Heart left ventricle (tissue), 13 donors: ENCODE measurements at regions not wholly inside any gene's neighbourhood (a gene's known extent, or its start where the extent isn't known, plus 50 kb on each side); places are given as distances from the start of the nearest gene placed in this dataset.
"Not testable (repeated sequence)": the region's sequence is repeated elsewhere in the genome, so short reads cannot be mapped to it uniquely, and the experiment has no call there.

ENCODE experiments used
- POLR2A ChIP-seq, 2 donors: fragments of 450-650 bp; IDR thresholded peaks; one replicate each; pipeline ENCODE4 v1.6.1; 2017; ENCODE audit warnings: antibody characterized with exemption in 2 of 2, mild to moderate bottlenecking in 2 of 2, moderate library complexity in 2 of 2
- TF ChIP-seq, protein P1 (sequence below), 12 donors: fragments of 200-600 bp; sonication (generic) in 4 of 12; IDR thresholded peaks; one replicate each; pipeline versions ENCODE4 v1.5.0 to v1.8.0; 2018 to 2022; ENCODE audit warnings: antibody characterized with exemption in 12 of 12, mild to moderate bottlenecking in 5 of 12
- donor health status: ischemic (EF 13 %, LVEDD 7.1; RV severe dilation, severe dysfunction).
- donor health status: DM: no; HTN: yes; CAD: no.
- donor health status: DM: no; HTN: no; CAD: no.
- donor health status: ischemic (EF 25% LVEDD 6.9; RV normal size, moderate dysfunction).
- donor health status: ischemic (EF 25% LVEDD 5.7; RV mildly dilated, moderate dysfunction).
- donor health status: ischemic (EF 35%, LVEDD 5.7; RV mildly dilated, moderate dysfunction).
- donor health status: nonischemic (EF 11% LVEDD 7.7; RV severe dilation, severe dysfunction).
- donor health status: DM: yes; HTN: yes; CAD: no.
- donor health status: PGD.
- donor health status: ischemic (EF 29% LVEDD 5.4; RV normal size, mild dysfunction).
- donor health status: nonischemic (EF 23%, LVEDD 6.1; RV moderate dilation, normal function).

DNA sequence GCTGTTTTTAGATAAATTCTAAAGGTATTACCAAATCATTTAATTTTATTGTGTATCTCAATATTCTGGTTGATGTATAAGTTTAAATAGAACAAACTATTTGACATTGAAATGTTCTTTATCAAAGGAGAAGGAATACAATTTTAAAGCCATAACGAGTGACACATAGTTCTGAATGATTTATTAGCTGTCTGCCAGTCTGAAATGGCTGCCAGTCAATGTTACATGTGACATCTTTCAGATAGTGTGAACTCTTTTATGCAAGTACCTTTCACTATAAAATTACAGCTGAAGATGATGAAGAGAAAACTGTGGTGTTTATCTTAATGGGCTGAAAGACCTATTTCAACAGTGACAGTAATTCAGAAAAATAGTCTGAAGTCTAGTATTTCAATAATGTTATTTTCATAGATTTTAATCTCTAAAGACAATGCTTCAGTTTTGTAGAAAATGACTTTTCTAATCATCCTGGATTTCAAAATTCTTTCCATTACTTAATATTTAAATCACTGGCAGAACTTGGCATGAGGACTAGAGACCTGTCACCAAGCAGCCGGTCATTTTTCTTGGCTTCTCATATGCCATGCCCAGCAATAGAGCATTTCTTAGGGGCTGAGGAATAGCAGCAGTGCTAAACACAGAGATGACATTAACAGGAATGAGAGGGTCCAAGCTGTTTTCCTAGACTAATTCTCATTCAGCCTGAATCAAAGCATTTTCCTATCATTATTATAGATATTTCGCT, 178.5 kb upstream of the C1QTNF3 start:
- TF ChIP-seq POLR2A (IDR thresholded peaks at IDR 0.05), result not testable (repeated sequence)
- TF ChIP-seq, protein P1, sequence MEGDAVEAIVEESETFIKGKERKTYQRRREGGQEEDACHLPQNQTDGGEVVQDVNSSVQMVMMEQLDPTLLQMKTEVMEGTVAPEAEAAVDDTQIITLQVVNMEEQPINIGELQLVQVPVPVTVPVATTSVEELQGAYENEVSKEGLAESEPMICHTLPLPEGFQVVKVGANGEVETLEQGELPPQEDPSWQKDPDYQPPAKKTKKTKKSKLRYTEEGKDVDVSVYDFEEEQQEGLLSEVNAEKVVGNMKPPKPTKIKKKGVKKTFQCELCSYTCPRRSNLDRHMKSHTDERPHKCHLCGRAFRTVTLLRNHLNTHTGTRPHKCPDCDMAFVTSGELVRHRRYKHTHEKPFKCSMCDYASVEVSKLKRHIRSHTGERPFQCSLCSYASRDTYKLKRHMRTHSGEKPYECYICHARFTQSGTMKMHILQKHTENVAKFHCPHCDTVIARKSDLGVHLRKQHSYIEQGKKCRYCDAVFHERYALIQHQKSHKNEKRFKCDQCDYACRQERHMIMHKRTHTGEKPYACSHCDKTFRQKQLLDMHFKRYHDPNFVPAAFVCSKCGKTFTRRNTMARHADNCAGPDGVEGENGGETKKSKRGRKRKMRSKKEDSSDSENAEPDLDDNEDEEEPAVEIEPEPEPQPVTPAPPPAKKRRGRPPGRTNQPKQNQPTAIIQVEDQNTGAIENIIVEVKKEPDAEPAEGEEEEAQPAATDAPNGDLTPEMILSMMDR (IDR thresholded peaks at IDR 0.05), result not testable (repeated sequence)
